ENCODE measurements at regions not wholly inside any gene's neighbourhood (a gene's known extent, or its start where the extent isn't known, plus 50 kb on each side); places are given as distances from the start of the nearest gene placed in this dataset.

DNA sequence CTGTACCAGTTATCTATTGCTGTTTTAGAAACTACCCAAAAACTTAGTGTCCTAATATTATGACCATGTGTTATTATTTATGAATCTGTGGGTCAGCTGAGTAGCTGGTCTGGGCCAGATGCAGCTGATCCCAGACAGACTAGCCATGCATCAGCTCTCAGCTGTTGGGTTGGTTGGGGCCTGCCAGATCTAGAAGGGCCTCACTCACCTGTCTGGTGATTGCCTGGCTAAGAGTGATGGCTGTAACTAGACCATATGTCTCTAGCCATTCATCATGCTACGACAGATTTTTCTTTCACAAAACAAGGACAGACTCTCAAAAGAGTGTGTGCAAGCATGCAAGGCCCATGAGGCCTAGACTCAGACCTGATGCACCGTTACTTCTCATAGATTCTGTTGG lies 403.2 kb downstream of the SAMD5 start:
- DNase-seq (ENCODE audit: low read depth) = no peak
- H3K4me3 ChIP-seq (ENCODE audit: low read depth, low read length) = no peak overlapping the region
- TF ChIP-seq, protein P1, sequence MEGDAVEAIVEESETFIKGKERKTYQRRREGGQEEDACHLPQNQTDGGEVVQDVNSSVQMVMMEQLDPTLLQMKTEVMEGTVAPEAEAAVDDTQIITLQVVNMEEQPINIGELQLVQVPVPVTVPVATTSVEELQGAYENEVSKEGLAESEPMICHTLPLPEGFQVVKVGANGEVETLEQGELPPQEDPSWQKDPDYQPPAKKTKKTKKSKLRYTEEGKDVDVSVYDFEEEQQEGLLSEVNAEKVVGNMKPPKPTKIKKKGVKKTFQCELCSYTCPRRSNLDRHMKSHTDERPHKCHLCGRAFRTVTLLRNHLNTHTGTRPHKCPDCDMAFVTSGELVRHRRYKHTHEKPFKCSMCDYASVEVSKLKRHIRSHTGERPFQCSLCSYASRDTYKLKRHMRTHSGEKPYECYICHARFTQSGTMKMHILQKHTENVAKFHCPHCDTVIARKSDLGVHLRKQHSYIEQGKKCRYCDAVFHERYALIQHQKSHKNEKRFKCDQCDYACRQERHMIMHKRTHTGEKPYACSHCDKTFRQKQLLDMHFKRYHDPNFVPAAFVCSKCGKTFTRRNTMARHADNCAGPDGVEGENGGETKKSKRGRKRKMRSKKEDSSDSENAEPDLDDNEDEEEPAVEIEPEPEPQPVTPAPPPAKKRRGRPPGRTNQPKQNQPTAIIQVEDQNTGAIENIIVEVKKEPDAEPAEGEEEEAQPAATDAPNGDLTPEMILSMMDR (IDR thresholded peaks at IDR 0.05; ENCODE audit: control insufficient read depth, extremely low read depth, insufficient read depth) = no peak

DNA sequence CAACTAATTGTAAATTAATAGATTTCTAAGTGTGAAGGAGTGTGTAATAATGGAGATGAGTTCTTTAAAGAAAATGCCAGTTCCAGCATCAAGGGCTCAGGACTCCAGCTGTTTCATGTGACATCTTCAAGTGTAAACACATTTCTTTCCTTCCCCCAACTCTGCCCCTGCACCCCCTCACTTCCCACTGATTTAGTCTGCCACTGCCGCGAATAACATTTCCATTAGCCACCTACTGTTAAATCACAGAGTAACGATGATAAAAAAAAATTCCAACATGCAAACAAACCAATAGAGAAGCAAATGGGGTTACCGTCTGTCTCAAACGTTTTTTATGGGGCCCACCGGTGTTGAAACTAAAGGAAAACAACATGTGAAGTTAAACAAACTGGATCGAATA lies 414.3 kb downstream of the SAMD5 start:
- no peak overlapping the region for H3K4me3 ChIP-seq (ENCODE audit: low read depth, low read length)
- TF ChIP-seq, protein P1 (IDR thresholded peaks at IDR 0.05; ENCODE audit: control insufficient read depth, extremely low read depth, insufficient read depth) = no peak
- DNase-seq (ENCODE audit: low read depth) = no peak

DNA sequence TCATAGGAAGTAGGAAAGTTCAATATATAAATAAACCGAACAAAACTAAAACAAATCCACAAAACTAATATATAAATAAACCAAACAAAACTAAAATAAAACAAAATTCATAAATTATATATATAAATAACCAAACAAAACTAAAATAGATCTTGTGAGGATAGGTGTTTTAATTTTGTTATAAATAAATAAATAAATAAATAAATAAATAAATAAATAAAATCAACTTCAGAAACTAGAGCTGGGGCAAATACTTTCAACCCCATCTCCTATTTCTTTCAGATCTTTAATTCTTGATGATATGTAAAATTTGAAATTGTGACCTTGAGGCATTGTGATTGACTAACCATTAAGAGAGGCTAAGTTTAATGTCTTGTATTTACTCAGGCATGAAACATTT lies 416.1 kb downstream of the SAMD5 start:
- H3K4me3 ChIP-seq (ENCODE audit: low read depth, low read length) = no peak overlapping the region
- TF ChIP-seq, protein P1 (IDR thresholded peaks at IDR 0.05; ENCODE audit: control insufficient read depth, extremely low read depth, insufficient read depth) = no peak
- no peak for DNase-seq (ENCODE audit: low read depth)

DNA sequence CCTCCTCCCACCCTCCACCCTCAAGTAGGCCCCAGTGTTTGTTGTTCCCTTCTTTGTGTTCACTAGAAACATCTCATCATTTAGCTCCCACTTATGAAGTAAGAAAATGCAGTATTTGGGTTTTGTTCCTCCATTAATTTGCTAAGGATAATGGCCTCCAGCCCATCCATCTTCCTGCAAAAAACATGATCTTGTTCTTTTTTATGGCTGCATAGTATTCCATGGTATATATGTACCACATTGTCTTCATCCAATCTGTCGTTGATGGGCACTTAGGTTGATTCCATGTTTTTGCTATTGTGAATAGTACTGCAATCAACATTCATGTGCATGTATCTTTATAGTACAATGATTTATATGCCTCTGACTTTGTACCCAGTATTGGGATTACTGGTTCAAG lies 416.8 kb upstream of the SASH1 start:
- TF ChIP-seq, protein P1 (IDR thresholded peaks at IDR 0.05; ENCODE audit: control insufficient read depth, extremely low read depth, insufficient read depth) = no peak
- no peak overlapping the region for H3K4me3 ChIP-seq (ENCODE audit: low read depth, low read length)
- no peak for DNase-seq (ENCODE audit: low read depth)

DNA sequence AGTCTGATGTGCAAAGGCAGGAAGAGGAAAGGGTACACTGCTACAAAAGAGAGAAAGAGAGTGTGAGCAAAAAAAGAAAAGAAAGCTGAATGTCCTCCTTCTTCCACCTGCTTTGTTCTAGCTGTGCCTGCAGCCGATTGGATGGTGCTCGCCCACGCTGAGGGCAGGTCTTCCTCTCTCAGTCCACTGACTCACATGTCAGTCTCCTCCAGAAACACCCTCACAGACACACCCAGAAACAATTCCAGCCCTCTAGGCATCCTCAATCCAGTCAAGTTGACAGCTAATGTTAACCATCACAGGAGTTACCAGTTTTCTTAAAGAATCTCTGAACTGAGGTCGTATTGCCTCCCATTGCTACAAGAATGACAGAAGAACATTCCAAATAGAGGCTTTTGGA lies 411.9 kb upstream of the SASH1 start:
- TF ChIP-seq, protein P1 (IDR thresholded peaks at IDR 0.05; ENCODE audit: control insufficient read depth, extremely low read depth, insufficient read depth) = no peak
- H3K4me3 ChIP-seq (ENCODE audit: low read depth, low read length) = no peak overlapping the region
- DNase-seq (ENCODE audit: low read depth) = no peak

DNA sequence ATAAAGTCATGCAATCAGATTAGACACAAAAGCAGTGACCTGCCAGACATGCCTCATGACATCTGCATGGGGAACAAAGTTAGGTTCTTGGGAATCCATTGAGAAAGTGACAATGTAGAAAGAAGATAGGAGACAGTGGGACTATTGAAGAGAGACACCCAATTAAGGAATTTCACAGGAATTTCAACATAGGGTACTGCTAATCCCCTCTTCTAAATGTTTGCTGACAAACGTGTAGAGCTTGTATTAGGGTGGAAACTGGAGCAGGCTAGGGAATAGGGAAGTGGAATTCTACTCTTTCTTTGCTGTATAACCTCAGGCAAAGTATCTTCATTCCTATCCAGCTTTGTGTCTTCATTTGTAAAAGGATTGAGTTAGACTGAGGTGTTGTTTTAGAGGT lies 409.4 kb upstream of the SASH1 start:
- no peak for DNase-seq (ENCODE audit: low read depth)
- TF ChIP-seq, protein P1 (IDR thresholded peaks at IDR 0.05; ENCODE audit: control insufficient read depth, extremely low read depth, insufficient read depth) = no peak
- H3K4me3 ChIP-seq (ENCODE audit: low read depth, low read length) = no peak overlapping the region

DNA sequence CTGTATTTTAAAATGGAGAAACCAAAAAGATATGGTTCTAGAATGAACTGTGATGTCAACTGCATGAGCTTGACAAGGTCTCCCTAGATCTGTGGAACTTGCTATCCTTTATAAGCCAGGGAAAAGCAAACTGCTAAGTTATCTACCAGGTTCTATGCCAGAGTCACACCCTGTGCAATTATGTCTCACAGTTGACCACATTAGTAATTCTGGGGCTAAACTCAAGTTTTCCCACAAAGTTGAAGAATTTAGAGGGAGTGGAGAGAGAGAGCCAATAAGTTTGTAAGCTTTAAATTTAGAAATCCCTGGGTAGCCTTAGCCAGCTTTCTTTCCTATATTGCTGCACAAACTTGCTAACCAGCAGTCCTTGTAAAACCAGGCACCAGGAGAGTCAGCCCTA lies 407.0 kb upstream of the SASH1 start:
- TF ChIP-seq, protein P1 (IDR thresholded peaks at IDR 0.05; ENCODE audit: control insufficient read depth, extremely low read depth, insufficient read depth) = no peak
- H3K4me3 ChIP-seq (ENCODE audit: low read depth, low read length) = no peak overlapping the region
- no peak for DNase-seq (ENCODE audit: low read depth)

Measured in LNCaP clone FGC (cell line).